PFSK-1 (cell line): ENCODE measurements at regions not wholly inside any gene's neighbourhood (a gene's known extent, or its start where the extent isn't known, plus 50 kb on each side); places are given as distances from the start of the nearest gene placed in this dataset.

ENCODE experiments used
- FOXP2 ChIP-seq: optimal IDR thresholded peaks from 2 replicates; pipeline ENCODE3; 2011; ENCODE audit warnings: borderline replicate concordance, control low read depth, inconsistent platforms; ENCODE audit not compliant: insufficient read depth; ENCODE audit errors: extremely low read length, extremely low read depth
- POLR2AphosphoS5 ChIP-seq: IDR thresholded peaks from 2 replicates; pipeline ENCODE4 v1.6.1; 2012; ENCODE audit warnings: low read depth, mild to moderate bottlenecking, control low read depth, low read length, moderate library complexity
- SIN3A ChIP-seq: IDR thresholded peaks from 2 replicates; pipeline ENCODE4 v1.6.1; 2012; ENCODE audit warnings: mild to moderate bottlenecking, low read length, moderate library complexity, borderline replicate concordance; ENCODE audit not compliant: insufficient read depth
- TAF1 ChIP-seq: IDR thresholded peaks from 2 replicates; pipeline ENCODE4 v1.6.1; 2012; ENCODE audit warnings: low read length, control low read depth, borderline replicate concordance; ENCODE audit not compliant: insufficient read depth
- TF ChIP-seq, protein P1 (sequence below), 2 experiments: IDR thresholded peaks; 2 replicates each; pipeline versions ENCODE4 v1.6.1 to v1.8.0; 2011 to 2012; ENCODE audit warnings: low read depth in 2 of 2, low read length in 2 of 2, control low read depth in 1 of 2, inconsistent platforms in 1 of 2, mild to moderate bottlenecking in 1 of 2, moderate library complexity in 1 of 2; ENCODE audit not compliant: insufficient read depth in 1 of 2

GRCh38 chr3:168977716-168978374, 685.7 kb downstream of the MECOM start:
- TF ChIP-seq SIN3A = 0 out of 2 replicates have a peak, but pooled peaks have one; percentile 63
- TF ChIP-seq TAF1 = no peak
- peak; percentile 37; the same call in 1 of the 2 replicates for TF ChIP-seq POLR2AphosphoS5

- TF ChIP-seq POLR2AphosphoS5 = no peak
- TF ChIP-seq, protein P1, sequence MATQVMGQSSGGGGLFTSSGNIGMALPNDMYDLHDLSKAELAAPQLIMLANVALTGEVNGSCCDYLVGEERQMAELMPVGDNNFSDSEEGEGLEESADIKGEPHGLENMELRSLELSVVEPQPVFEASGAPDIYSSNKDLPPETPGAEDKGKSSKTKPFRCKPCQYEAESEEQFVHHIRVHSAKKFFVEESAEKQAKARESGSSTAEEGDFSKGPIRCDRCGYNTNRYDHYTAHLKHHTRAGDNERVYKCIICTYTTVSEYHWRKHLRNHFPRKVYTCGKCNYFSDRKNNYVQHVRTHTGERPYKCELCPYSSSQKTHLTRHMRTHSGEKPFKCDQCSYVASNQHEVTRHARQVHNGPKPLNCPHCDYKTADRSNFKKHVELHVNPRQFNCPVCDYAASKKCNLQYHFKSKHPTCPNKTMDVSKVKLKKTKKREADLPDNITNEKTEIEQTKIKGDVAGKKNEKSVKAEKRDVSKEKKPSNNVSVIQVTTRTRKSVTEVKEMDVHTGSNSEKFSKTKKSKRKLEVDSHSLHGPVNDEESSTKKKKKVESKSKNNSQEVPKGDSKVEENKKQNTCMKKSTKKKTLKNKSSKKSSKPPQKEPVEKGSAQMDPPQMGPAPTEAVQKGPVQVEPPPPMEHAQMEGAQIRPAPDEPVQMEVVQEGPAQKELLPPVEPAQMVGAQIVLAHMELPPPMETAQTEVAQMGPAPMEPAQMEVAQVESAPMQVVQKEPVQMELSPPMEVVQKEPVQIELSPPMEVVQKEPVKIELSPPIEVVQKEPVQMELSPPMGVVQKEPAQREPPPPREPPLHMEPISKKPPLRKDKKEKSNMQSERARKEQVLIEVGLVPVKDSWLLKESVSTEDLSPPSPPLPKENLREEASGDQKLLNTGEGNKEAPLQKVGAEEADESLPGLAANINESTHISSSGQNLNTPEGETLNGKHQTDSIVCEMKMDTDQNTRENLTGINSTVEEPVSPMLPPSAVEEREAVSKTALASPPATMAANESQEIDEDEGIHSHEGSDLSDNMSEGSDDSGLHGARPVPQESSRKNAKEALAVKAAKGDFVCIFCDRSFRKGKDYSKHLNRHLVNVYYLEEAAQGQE (IDR thresholded peaks at IDR 0.05; ENCODE audit: insufficient read depth in 1 of 2, low read depth in 2 of 2, low read length in 2 of 2) = no peak
- TF ChIP-seq SIN3A = no peak
- no peak for TF ChIP-seq FOXP2
- no peak for TF ChIP-seq TAF1
These were observed 686.5 kb downstream of the MECOM start for GRCh38 chr3:168976969-168977368.

GRCh38 chr3:168975576-168975975, 687.9 kb downstream of the MECOM start:
- TF ChIP-seq SIN3A (no peak), TAF1 (no peak), POLR2AphosphoS5 (no peak), FOXP2 (no peak)
- TF ChIP-seq, protein P1 (IDR thresholded peaks at IDR 0.05; ENCODE audit: insufficient read depth in 1 of 2, low read depth in 2 of 2, low read length in 2 of 2) = no peak

- no peak for TF ChIP-seq FOXP2
- TF ChIP-seq POLR2AphosphoS5 = no peak
- TF ChIP-seq TAF1 = no peak
- TF ChIP-seq, protein P1 (IDR thresholded peaks at IDR 0.05; ENCODE audit: insufficient read depth in 1 of 2, low read depth in 2 of 2, low read length in 2 of 2) = no peak
- TF ChIP-seq SIN3A = no peak
These were observed 688.7 kb downstream of the MECOM start for GRCh38 chr3:168974617-168975403.

- TF ChIP-seq TAF1 = no peak
- no peak for TF ChIP-seq SIN3A
- no peak for TF ChIP-seq POLR2AphosphoS5
- no peak for TF ChIP-seq FOXP2
- TF ChIP-seq, protein P1 (IDR thresholded peaks at IDR 0.05; ENCODE audit: insufficient read depth in 1 of 2, low read depth in 2 of 2, low read length in 2 of 2) = no peak
These were observed 689.6 kb downstream of the MECOM start for GRCh38 chr3:168973897-168974296.
